Stimulated activated CD8-positive, alpha-beta memory T cell treated with anti-CD3 and anti-CD28 coated beads, Interleukin-12 subunit alpha, Interleukin-12 subunit beta, amount 100 ng/mL, for 1 hour (primary cell): ENCODE measurements at regions not wholly inside any gene's neighbourhood (a gene's known extent, or its start where the extent isn't known, plus 50 kb on each side); places are given as distances from the start of the nearest gene placed in this dataset.

Experiments
- DNase-seq: peaks from one replicate; pipeline ENCODE4 v3.0.0-alpha.2; 2020; ENCODE audit warnings: low read depth

DNA sequence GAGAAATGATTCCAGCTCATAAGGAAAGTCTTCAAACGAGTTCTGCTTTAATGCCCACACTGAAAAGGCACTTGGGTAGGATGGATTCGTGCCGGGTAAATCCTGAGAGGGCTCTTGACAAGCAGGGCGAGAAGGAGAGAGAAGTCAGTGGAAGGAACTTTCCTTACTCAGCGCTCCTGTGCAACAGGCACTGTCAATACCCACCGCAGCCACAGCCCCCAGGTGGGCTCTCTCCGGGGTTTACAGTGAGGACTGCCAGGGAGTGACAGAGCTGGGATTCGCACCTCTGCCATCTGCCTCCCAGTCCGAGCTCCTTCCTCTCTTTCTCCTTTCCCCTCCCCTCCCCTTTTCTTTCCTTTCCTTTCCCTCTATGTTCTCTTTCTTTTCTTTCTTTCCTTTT is 118.7 kb downstream of the BEGAIN start:
- DNase-seq: no peak

GRCh38 chr14:100469632-100470522 is 117.3 kb downstream of the BEGAIN start:
- DNase-seq: no peak

DNA sequence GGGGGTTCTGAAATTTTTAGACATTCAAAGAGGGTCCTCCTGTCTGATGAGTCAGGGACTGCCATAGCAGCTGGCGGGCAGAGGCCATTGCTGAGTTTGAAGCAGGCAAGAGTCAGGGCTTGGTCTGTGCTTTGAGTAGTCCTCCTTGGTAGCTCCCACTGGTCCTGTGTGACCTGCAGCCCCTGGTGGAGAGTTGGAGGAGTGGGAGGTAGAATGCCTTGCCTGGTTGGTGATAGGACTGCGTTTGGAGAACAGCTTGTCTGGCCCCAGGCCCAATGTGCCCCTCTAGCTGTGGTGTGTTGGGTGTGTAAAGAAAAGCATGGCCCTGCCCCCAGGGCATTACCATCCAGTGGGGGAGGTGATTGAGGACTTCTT is 116.7 kb downstream of the BEGAIN start:
- DNase-seq: no peak

DNA sequence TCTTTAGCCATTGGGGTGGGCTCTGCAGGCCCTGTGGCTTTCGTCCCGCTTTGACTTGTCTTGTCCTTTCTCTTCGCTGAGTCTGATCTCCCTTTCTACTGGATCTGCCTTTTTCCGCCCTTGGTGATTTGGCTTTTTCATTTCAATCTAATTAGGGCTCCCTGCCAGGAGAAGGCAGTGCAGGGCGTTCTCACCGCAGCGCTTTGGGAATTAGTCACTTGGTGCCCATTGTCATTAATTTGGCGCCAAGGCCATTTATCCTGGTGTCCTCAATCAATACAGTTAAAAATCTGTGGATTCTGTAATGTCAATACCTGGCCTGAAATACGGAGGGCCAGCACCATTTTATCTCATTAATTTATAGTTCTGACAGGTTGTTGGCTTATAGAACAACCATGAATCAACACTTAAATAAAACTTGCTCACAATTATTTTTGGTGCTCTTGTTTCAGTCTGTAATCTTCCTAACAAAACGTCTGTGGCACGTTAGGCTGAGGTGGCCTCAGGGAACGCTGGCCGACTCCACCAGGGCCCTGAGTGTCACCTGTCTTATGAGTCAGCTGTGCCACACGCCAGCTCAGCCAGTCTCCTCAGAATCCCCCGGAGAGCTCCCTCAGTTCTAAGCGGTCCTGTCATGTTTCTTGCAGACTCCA is 115.7 kb downstream of the BEGAIN start:
- DNase-seq: no peak

- no peak for DNase-seq
These were observed 115.1 kb downstream of the BEGAIN start for GRCh38 chr14:100472094-100472455.

DNA sequence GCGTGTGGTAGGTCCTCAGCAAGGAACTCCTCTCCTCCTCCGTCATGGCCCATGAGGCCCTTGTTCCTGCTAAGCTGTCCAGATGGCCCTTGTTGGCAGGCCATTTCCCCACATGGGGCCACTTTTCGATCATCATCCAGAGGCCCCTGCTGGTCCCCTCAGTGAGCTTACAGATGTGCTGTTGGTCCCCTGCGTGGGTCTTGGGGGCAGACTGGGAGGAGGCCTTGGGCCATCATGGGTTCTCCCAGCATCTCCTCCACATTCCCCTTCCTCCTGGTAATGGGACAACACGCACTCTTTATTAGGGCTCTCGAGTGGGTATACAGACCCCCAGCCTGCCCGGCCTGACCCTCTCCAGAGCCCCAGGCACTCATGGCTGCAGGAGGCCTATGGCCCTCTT is 114.7 kb downstream of the BEGAIN start:
- DNase-seq: no peak

- DNase-seq: no peak
These were observed 114.0 kb downstream of the BEGAIN start for GRCh38 chr14:100473249-100473648.

DNA sequence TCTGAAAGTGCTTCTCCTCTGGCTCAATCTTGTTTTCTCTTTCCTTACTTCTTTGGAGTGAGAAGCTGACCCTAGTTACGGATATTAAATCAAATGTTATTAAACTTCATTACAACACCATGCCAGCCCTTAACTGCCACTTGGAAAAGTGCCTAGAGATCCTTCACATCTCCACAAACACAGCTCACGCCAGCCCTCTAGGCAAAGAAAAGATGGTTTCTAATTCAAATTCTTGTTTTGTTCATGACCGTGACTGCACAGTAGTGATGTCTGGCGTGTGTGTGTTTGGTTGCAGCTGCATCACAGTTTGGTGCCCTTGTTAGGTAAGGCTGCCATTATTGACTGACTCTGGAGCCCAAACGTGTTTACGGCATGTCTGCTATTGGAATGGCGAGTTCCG is 113.0 kb downstream of the BEGAIN start:
- no peak for DNase-seq

DNA sequence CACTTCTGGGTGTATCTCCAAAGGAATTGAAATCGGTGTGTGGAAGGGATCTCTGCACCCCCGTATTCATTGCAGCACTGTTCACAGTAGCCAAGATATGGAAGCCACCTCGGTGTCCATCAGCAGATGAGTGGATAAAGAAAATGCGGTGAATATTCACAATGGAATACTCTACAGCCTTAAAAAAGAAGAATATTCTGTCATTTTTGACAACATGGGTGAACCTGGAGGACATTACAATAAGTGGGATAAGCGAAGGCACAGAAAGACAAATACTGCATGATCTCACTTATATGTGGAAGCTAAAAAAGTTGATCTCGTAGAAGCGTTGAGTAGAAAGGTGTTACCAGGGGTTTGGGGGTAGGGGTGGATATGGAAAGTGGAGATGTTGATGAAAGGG is 111.9 kb downstream of the BEGAIN start:
- no peak for DNase-seq

- no peak for DNase-seq
These were observed 111.0 kb downstream of the BEGAIN start for GRCh38 chr14:100476012-100476822.

DNA sequence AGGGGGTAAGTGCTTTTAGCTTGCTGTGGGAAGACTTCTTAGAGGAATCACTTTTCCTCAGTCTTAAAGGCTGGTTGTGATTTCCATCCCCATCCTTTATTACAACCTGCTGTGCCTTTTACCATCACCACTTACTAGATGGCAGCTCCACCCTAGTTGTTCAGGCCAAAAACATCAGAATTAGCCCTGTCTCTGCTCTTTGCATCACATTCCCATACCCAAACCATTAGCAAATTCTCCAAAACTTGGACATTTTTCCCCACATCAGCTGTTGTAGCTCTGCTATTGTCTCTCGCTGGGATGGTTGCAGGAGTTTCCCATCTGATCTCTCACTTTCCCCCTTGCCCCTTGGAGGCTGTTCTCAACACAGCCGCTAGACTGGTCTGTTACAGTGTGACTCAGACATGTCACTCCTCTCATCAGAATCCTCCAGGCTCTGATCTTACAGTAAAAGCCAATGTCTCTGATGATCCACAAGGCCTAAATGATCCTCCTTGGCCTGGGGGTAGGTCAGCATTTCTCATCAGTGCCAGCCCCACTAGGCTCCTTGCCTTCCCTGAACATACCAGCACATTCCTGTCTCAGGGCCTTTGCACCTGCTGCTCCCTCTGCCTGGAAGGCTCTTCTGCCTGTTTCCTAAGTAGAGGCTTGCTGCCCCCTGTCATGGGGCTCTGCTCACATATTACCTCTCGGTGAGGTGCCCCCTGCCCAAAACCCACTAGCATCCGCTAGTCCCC is 102.5 kb downstream of the BEGAIN start:
- no peak for DNase-seq

DNA sequence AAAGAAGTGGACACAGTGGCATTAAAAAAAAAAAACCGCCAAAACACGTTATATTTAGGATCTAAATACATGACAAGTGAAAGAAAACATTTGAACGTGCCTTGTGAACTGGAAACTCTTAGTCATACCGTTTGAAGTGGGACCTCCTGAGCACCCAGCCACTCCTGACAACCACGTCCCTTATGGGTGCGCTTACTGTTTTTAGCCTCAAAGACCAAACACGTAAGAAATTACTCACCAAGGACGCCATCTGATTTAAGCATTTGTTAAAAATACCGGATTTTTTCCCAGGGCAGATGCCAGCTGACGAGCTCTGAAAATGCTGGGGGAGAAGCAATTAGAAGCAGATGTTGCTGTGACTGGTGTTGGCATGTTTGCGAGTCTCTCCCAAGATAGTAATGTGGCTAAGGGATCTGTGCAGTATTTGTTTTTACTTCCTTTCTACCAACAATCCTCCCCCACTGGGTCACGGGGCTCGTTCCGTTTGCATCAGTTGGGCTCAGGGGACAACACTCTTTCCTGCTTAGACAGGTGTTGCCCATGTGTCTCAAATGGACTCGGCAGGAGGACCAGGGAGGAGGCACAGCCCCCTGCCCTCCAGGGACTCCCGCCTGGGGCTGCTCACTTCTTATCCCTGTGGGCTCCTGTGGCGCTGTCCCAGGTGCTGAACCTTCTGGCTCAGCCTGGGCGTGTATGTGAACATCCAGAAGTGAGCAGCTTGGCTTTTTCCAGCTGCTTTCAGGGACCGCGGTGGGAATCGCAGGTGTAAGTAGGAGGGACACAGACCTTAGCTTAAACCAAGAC is 101.0 kb downstream of the BEGAIN start:
- DNase-seq: peak; percentile 16
